NCI-H82 treated with DMSO at 0.1 percent for 48 hours (cell line): ENCODE measurements at regions not wholly inside any gene's neighbourhood (a gene's known extent, or its start where the extent isn't known, plus 50 kb on each side); places are given as distances from the start of the nearest gene placed in this dataset.
"Not testable (repeated sequence)": the region's sequence is repeated elsewhere in the genome, so short reads cannot be mapped to it uniquely, and the experiment has no call there.

Source experiments
- DNase-seq: peaks from one replicate; lab custom pipeline; 2025; ENCODE audit not compliant: unreplicated experiment; lab: John Stamatoyannopoulos, UW

GRCh38 chr12:118536306-118536906 is 160.1 kb downstream of the SUDS3 start:
- no peak for DNase-seq

GRCh38 chr12:118537481-118537917 is 161.1 kb downstream of the SUDS3 start:
- DNase-seq, result no peak

- DNase-seq, result no peak
Observed at GRCh38 chr12:118541071-118541470, 164.7 kb downstream of the SUDS3 start.

DNA sequence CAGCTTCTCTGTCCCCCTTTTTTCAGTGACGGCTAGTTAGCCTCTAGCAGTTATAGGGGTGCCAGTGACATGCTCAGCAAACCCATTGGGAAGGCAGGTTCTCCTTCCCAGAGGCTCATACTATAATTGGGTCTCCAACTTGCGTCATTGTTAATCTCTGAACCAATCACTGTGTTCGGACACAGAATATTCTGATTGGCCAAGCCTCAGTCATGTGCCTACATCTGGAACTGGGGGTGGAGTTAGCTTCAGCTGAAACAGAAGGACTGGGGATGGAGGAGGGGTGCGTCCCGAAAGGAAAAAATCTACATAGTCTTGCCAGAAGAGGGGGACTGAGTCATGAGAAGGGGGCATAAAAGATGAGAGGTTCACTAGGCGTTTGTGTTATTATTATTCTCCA is 165.6 kb downstream of the SUDS3 start:
- DNase-seq, result no peak

DNA sequence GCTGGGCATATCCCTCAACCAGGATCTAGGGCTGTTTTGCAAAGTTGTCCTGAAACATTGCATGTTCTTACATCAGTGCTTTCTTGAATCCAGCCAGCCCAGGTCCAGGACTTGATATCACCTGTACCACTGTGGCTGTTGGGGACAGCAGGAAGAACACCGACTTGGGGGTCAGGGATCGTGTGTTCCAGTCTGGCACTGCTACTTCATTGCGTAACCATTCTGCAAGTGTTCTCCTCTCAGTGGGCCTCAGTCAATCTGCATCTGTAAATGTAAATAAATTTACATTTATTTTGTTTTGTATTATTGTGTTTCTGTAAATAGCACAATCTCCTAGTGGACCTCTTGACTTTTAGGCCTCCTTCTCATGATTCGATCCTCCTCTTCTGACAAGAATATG is 167.3 kb downstream of the SUDS3 start:
- DNase-seq, result no peak

DNA sequence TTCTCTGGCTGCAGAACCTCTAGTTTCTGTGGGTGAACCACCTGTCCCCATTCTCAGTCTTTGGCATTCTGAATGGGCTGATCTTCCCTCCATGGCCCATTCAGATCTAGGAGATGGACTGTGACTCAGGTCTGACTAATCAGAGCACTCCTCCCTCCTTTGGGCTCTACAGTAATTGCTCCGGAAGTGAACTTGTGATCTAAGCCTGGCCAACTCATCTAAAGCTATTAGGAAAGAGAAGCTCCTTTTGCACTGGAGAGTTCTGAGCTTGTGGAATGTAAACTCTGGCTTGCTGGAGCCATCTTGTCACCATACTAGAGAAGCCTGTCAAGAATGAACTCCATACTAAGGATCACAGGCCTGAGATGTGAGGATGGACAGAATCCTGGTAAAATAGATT is 168.2 kb downstream of the SUDS3 start:
- DNase-seq, result no peak

- DNase-seq, result not testable (repeated sequence)
Observed at GRCh38 chr12:118547606-118548005, 171.3 kb downstream of the SUDS3 start.

DNA sequence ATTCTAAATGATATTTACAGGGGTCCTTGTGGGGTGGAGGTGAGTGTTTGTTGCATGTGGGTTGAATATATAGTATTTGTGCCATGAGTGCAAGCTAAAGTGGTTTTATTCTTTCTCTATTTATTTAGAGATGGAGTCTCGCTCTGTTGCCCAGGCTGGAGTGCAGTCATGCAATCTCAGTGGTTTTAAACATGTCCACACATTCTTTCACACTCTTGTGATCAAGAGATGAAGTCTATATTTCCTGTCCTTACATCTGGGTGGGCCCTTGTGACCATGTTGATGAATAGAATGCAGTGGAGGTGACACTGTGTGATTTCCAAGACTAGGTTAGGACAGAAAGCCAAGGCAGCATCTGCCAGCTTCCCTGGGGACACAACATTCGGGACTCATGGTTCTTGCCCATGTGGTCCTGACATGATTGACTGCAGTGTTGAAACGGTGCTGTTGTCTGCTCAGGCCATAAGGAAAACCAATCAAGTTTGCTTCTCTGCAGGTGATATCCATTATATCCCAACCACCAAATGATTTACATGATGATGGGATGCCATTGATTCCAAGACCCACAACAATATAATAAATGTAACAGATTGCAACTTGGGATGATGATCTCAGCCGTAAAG is 172.6 kb downstream of the SUDS3 start:
- no peak for DNase-seq

GRCh38 chr12:118549510-118549980 is 173.2 kb downstream of the SUDS3 start:
- no peak for DNase-seq

DNA sequence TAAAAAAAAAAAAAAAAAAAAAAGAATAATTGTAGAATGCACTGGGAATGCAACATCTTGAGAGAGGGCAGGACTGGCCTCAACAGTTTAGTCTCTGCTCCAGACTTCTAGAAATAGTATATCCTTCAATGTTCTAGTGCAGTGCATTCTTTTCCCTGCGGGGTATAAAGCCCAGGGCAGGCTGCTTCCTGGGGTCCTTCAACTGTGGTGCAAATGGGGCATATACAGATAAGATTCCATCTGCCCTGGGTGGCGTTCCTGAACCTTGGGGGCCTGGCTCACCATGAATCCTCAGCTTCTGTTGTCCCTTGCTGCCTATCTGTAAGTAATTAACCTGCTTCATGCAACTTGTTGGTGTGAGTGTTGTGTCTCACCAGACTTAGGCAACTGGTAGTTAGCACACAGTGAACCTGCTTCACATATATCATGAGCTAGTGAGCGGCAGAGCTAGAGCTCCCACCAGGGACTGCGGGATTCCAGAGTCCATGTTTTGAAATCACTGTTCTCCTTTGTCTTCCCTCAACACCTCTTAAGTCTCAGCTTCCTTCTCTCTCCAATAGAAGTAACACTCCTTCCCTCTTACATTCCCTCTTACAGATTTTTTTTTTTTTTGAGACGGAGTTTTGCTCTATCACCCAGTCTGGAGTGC is 177.6 kb downstream of the SUDS3 start:
- DNase-seq, result no peak

- DNase-seq, result no peak
Observed at GRCh38 chr12:118558941-118559340, 182.6 kb downstream of the SUDS3 start.

DNA sequence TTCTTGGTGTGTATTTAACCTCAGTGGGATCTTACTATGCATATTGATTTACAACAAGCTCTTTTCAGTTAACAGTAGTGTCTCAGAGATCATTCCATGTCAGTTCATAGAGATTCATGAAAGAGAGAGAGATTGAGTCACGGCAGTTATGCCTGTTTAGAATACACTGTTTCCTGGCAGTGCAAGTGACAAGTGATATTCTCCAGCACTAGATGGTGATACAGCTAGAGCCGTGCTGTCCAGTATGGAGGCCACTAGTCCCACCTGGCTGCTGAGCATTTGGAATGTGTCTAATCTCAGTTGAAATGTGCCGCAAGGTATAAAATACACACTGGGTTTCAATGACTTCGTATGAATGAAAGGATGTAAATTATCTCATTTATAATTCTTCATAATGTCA is 184.4 kb downstream of the SUDS3 start:
- no peak for DNase-seq

GRCh38 chr12:118571730-118572129 is 195.4 kb downstream of the SUDS3 start:
- no peak for DNase-seq

- peak; percentile 93 for DNase-seq
Observed at GRCh38 chr12:118574288-118574687, 197.9 kb downstream of the SUDS3 start.

- no peak for DNase-seq
Observed at GRCh38 chr12:118575730-118576129, 199.4 kb downstream of the SUDS3 start.

- no peak for DNase-seq
Observed at GRCh38 chr12:118581371-118581770, 205.0 kb downstream of the SUDS3 start.

GRCh38 chr12:118582863-118583262 is 206.5 kb downstream of the SUDS3 start:
- no peak for DNase-seq

DNA sequence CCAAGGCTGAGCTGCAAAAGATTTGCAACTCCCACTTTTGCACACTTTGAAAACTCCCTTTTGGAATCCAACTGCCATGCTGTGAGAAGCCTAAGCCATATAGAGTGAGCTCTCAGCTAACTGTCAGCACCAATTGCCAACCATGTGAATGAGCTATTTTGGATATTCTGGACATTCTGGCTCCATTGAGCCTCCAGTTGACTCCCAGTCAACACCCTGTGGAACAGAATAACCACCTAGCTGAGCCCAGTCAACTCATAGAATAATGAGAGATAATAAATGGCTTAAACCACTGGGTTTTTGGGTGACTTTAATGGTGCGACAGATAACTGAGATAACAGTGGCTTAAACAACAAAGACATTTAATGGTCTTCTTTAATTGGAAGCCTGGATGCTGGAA is 210.1 kb downstream of the SUDS3 start:
- no peak for DNase-seq

DNA sequence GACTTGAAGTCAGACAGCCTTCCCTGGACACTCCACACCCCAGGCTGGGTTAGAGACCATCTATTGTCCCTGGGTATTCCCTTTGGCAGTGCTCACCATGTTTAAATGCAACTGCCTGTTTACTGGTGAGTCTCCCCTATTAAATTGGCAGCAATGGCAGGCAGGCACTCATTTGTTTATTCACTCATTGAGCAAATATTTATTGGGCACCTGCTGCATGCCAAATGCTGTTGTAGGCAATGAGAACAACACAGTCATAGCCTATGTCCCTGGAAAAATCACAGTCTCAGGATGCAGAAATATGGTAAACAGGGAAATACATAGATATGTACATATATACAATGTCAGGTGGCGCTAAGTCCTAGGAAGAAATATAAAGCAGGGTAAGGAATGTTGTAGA is 212.8 kb downstream of the SUDS3 start:
- DNase-seq, result no peak

DNA sequence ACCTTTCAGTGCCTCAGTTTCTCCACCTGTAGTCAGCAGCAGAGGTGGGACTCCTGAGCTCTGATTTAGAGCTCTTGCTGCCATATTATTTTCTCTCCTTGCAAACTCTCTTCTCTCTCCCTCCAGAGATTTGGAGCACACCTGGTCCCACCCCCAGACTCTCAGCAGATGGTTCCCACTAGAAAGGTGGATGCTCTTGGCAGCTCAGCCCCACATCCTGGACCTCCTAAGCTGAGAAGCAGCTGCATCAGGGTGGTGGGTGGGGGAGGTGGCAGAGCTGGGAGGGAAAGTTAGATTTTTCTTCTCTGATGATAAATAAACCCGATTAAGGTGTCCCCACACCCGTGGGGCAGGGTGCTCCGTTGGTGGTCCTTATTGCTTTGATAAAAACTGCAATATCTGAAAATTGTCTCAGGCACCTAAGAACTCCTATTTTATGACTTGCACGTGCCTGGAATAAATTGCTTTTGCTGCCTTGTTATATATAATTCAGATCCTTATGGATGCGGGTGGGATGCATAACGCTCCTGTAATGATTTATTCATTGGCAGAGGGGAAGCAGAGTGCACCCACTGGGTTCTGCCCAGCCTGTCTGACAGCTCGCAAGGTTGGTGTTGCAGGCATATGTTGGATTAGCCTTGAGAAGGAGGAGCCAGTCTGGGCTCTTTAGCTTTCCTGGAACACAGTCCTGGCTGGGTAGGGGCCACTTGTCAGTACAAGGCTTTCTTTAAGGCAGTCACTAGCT is 214.2 kb downstream of the SUDS3 start:
- DNase-seq, result no peak

DNA sequence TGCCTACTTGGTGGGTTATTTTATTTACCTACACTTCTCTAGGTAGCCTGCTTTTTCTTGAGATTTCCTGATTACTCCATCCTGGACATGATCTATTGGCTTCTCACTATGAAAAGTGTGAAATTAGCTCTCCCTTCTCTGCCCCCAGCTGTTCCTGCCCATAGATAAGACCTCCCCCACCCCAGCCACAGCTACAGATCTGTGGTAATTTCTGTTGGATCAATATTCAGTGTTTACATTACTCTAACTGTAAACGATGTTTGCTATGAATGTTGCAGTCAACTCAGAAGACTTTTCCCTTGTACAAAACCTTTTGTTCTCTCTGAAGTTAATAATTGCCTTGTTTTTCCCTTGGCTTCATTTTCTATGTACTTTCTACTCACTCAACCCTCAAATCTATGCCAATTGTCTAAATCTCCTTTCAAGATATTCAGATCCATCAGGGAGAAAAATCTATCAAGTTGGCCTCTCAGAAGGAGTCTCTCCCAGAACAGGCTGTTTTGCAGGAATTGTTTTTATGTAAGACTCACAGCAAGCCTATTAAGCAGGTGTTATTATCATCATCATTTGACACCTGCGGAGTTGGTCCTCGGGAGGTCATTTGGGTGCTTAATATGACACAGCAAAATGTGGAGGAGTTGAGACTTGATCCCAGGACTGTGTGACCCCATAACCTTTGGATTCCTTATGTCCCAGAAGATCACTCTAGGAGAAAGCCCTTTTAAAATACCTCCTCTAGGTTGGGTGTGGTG is 227.4 kb downstream of the SUDS3 start:
- no peak for DNase-seq
